GM19455 (cell line): ENCODE measurements at regions not wholly inside any gene's neighbourhood (a gene's known extent, or its start where the extent isn't known, plus 50 kb on each side); places are given as distances from the start of the nearest gene placed in this dataset.

Experiments
- ATAC-seq: cut with Tn5 transposase; IDR thresholded peaks from one replicate; pipeline ENCODE4 v1.9.1; 2021; ENCODE audit not compliant: unreplicated experiment

- ATAC-seq = no peak
Measured at GRCh38 chr1:8093221-8093980, 67.3 kb upstream of the ERRFI1 start.

- ATAC-seq = no peak
Measured at GRCh38 chr1:8092657-8093056, 66.5 kb upstream of the ERRFI1 start.

- ATAC-seq = no peak
Measured at GRCh38 chr1:8091691-8092090, 65.6 kb upstream of the ERRFI1 start.

GRCh38 chr1:8090241-8090702 is 64.2 kb upstream of the ERRFI1 start:
- no peak for ATAC-seq

GRCh38 chr1:8089535-8090228 is 63.6 kb upstream of the ERRFI1 start:
- no peak for ATAC-seq

GRCh38 chr1:8086055-8086454 is 59.9 kb upstream of the ERRFI1 start:
- no peak for ATAC-seq

GRCh38 chr1:8084913-8085312 is 58.8 kb upstream of the ERRFI1 start:
- ATAC-seq = no peak

- no peak for ATAC-seq
Measured at GRCh38 chr1:8083739-8084484, 57.8 kb upstream of the ERRFI1 start.

- ATAC-seq = no peak
Measured at GRCh38 chr1:8082945-8083344, 56.8 kb upstream of the ERRFI1 start.

- ATAC-seq = no peak
Measured at GRCh38 chr1:8078176-8078671, 52.1 kb upstream of the ERRFI1 start.

- ATAC-seq = no peak
Measured at GRCh38 chr1:8077602-8078001, 51.5 kb upstream of the ERRFI1 start.

- no peak for ATAC-seq
Measured at GRCh38 chr1:8077120-8077573, 51.0 kb upstream of the ERRFI1 start.

- ATAC-seq = no peak
Measured at GRCh38 chr1:8076176-8076575, 50.1 kb upstream of the ERRFI1 start.
